Upper lobe of right lung (tissue), 1 donor: ENCODE measurements at regions not wholly inside any gene's neighbourhood (a gene's known extent, or its start where the extent isn't known, plus 50 kb on each side); places are given as distances from the start of the nearest gene placed in this dataset.

Experiments
- ATAC-seq: fragments of 200-7000 bp; cut with Tn5 transposase; one replicate; pipeline ENCODE4 v1.9.1; 2020; ENCODE audit warnings: mild to moderate bottlenecking, moderate library complexity
- DNase-seq: peaks from one replicate; pipeline ENCODE4 v3.0.0-alpha.2; 2020
- H3K27ac ChIP-seq: fragments of 200-600 bp; one replicate; pipeline ENCODE4 v1.8.0; 2022
- H3K27me3 ChIP-seq: fragments of 200-600 bp; one replicate; pipeline ENCODE4 v1.8.0; 2022; ENCODE audit warnings: mild to moderate bottlenecking
- H3K36me3 ChIP-seq: fragments of 200-600 bp; one replicate; pipeline ENCODE4 v1.8.0; 2022
- H3K4me1 ChIP-seq: fragments of 200-600 bp; one replicate; pipeline ENCODE4 v1.8.0; 2022
- H3K4me3 ChIP-seq: fragments of 200-600 bp; one replicate; pipeline ENCODE4 v1.8.0; 2022; ENCODE audit warnings: mild to moderate bottlenecking
- H3K9me3 ChIP-seq: fragments of 200-600 bp; one replicate; pipeline ENCODE4 v1.8.0; 2022
- intact Hi-C: fragments of 100-400 bp; cut with DNase I; formaldehyde crosslinking; loops from one replicate; pipeline ENCODE4 v1.11.0; 2022
- TF ChIP-seq, protein P1 (sequence below): fragments of 200-600 bp; IDR thresholded peaks from one replicate; pipeline ENCODE4 v1.8.0; 2022; ENCODE audit warnings: antibody characterized with exemption
- donor health status: DM: no; HTN: yes; CAD: no; lungs with severe emphysema.

DNA sequence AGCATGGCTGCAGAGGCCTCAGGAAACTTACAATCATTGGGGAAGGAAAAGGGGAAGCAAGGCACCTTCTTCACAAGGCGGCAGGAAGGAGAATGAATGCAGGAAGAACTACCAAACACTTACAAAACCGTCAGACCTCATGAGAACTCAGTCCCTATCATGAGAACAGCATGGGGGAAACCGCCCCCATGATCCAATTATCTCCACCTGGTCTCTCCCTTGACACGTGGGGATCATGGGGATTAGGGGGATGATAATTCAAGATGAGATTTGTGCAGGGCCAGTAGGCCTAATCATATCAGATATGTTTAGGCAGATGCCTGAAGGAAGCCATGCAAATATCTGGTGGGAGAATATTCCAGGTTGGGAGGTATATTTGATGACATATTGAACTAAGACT is 1176.4 kb upstream of the CDH18 start:
- no peak for DNase-seq
- H3K4me1 ChIP-seq: no peaks in the 10 kb centered on the region
- TF ChIP-seq, protein P1, sequence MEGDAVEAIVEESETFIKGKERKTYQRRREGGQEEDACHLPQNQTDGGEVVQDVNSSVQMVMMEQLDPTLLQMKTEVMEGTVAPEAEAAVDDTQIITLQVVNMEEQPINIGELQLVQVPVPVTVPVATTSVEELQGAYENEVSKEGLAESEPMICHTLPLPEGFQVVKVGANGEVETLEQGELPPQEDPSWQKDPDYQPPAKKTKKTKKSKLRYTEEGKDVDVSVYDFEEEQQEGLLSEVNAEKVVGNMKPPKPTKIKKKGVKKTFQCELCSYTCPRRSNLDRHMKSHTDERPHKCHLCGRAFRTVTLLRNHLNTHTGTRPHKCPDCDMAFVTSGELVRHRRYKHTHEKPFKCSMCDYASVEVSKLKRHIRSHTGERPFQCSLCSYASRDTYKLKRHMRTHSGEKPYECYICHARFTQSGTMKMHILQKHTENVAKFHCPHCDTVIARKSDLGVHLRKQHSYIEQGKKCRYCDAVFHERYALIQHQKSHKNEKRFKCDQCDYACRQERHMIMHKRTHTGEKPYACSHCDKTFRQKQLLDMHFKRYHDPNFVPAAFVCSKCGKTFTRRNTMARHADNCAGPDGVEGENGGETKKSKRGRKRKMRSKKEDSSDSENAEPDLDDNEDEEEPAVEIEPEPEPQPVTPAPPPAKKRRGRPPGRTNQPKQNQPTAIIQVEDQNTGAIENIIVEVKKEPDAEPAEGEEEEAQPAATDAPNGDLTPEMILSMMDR: no peak
- intact Hi-C loops: no loop called here
- no peak for ATAC-seq
- no peaks in the 10 kb centered on the region for H3K36me3 ChIP-seq
- H3K9me3 ChIP-seq: no peaks in the 10 kb centered on the region
- H3K27me3 ChIP-seq: no peaks in the 10 kb centered on the region
- no peak overlapping the region for H3K27ac ChIP-seq
- H3K4me3 ChIP-seq: no peak overlapping the region

DNA sequence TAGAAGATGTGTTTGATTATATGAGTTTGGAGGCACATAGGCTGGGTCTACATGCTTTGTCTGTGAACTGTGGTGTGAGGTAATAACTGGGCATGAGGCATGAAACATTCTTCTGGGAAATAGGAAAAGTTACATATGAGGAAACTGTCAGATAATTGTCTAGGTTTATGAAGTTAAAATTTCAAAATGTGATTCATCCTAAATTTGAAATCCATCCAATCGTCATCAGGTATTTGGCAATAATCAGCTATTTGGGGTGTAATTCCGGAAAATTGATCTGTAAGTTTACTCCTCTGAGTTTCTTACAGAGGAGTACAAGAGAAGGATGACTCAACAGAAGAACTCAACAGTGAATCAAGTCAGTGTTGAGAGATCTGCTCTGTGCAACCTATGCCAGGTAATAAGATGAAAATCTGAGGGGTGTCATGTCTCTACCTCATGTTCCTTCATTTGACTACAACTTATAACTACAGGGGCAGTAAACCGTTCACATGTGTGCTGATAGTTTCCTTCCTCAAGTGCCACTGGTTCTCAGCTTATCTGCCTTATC is 1171.6 kb upstream of the CDH18 start:
- intact Hi-C loops: no loop called here
- Histone ChIP-seq H3K4me1 (no peaks in the 10 kb centered on the region), H3K27ac (no peak overlapping the region), H3K4me3 (no peak overlapping the region), H3K9me3 (no peaks in the 10 kb centered on the region), H3K36me3 (no peaks in the 10 kb centered on the region), H3K27me3 (no peaks in the 10 kb centered on the region)
- TF ChIP-seq, protein P1: no peak
- DNase-seq: no peak
- no peak for ATAC-seq

DNA sequence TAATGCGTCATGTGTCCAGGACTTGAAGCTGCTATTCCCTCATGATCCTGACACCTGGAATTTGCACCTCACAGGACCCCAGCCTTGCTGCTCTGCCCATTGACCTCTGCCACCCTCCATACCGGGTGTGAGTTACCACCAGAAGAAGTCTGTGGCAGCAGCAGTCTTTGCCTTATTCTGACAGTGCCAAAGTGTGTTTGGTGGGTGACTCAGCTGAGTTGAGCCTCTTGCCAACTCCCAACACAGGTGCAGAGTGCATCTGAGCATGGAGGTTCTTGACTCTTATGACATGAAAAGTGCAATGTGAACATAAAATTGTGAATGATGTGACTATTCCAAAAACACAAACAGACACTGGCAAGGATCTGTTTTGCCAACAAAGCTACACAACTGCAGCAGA is 1166.5 kb upstream of the CDH18 start:
- Histone ChIP-seq H3K9me3 (no peaks in the 10 kb centered on the region), H3K36me3 (no peaks in the 10 kb centered on the region), H3K4me3 (no peak overlapping the region), H3K4me1 (no peaks in the 10 kb centered on the region), H3K27ac (no peak overlapping the region), H3K27me3 (no peaks in the 10 kb centered on the region)
- DNase-seq (no peak), ATAC-seq (no peak)
- TF ChIP-seq, protein P1: no peak
- intact Hi-C loops: no loop called here

DNA sequence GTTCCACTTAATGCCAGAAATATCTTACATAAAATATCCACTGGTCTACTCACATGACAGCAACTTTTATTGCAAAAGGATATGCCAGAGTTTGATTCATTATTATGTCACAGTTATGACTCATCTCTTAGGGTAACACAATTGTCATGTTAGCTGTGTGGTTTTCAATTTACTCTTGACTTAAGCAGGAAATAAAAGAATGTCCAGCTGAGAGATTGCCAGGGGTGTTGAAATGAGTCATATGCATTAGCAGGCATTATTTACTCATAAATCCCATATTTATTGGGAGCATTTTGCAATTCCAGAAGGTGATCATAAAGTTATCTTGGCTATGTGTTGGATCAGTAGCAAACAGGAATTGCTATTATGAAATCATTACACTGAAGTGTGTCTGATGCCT is 1164.6 kb upstream of the CDH18 start:
- no peaks in the 10 kb centered on the region for H3K36me3 ChIP-seq
- no peak overlapping the region for H3K27ac ChIP-seq
- H3K4me1 ChIP-seq: no peaks in the 10 kb centered on the region
- TF ChIP-seq, protein P1: no peak
- no peaks in the 10 kb centered on the region for H3K9me3 ChIP-seq
- ATAC-seq (no peak), DNase-seq (no peak)
- no peaks in the 10 kb centered on the region for H3K27me3 ChIP-seq
- intact Hi-C loops: no loop called here
- no peak overlapping the region for H3K4me3 ChIP-seq

DNA sequence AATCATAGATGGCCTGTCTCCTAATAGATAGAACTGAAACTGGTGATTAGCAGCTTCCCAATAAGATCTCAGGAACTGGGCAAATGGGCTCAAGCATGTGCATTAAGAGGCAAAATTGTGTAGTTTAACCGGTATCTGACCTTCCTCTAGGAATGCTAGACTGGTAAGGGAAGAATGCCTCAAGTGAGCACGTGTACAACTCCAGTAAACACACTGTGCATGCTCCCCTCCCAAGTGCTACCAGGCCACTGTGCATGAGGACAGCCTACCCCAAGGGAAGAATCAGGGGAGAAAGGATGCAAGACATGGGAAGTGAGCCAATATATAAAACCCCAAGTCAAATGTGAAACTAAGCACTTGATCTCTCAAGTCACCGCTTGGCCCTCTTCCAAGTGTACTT is 1157.4 kb upstream of the CDH18 start:
- ATAC-seq (no peak), DNase-seq (no peak)
- H3K4me3 ChIP-seq: no peak overlapping the region
- H3K9me3 ChIP-seq: no peaks in the 10 kb centered on the region
- intact Hi-C loops: no loop called here
- H3K27me3 ChIP-seq: no peaks in the 10 kb centered on the region
- no peaks in the 10 kb centered on the region for H3K4me1 ChIP-seq
- TF ChIP-seq, protein P1: no peak
- no peaks in the 10 kb centered on the region for H3K36me3 ChIP-seq
- H3K27ac ChIP-seq: no peak overlapping the region

DNA sequence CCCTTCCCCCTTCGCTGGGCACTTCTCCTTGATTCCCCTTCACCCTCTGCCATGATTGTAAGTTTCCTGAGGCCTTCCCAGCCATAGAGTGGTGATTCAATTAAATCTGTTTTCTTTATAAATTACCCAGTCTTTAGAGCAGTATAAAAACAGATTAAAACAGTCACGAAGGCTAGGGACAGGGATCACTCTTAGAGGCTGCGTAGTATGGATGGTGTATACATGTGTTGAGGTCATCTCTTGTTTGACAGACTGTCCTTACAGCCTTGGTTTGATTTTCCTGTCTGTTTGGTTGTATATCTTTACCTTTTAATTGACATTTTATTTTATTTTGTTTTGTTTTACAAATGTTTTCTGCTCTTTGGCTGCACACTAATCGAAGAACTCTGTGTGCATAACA is 1155.7 kb upstream of the CDH18 start:
- no peaks in the 10 kb centered on the region for H3K4me1 ChIP-seq
- H3K4me3 ChIP-seq: no peak overlapping the region
- TF ChIP-seq, protein P1: no peak
- ATAC-seq (no peak), DNase-seq (no peak)
- no peak overlapping the region for H3K27ac ChIP-seq
- H3K27me3 ChIP-seq: no peaks in the 10 kb centered on the region
- intact Hi-C loops: no loop called here
- no peaks in the 10 kb centered on the region for H3K36me3 ChIP-seq
- H3K9me3 ChIP-seq: no peaks in the 10 kb centered on the region
